ENCODE measurements at regions not wholly inside any gene's neighbourhood (a gene's known extent, or its start where the extent isn't known, plus 50 kb on each side); places are given as distances from the start of the nearest gene placed in this dataset.

GRCh38 chr10:56902554-56902953 is 541.5 kb upstream of the ZWINT start:
- no peaks in the 10 kb centered on the region for H3K36me3 ChIP-seq (ENCODE audit: control insufficient read depth, insufficient read depth, low read length)
- H3K4me3 Mint-ChIP-seq, result no peak overlapping the region
- ATAC-seq, result no peak
- no peaks in the 10 kb centered on the region for H3K9me3 ChIP-seq (ENCODE audit: control insufficient read depth, insufficient read depth, low read length)
- H3K4me1 Mint-ChIP-seq, result no peaks in the 10 kb centered on the region
- no peak overlapping the region for H3K27ac ChIP-seq (ENCODE audit: low read length)
- no peaks in the 10 kb centered on the region for H3K27me3 ChIP-seq (ENCODE audit: control insufficient read depth, insufficient read depth, low read length)
- intact Hi-C loops (cut with micrococcal nuclease), result no loop called here
- no peak overlapping the region for H3K4me3 ChIP-seq (ENCODE audit: low read length)
- no peaks in the 10 kb centered on the region for H3K4me1 ChIP-seq (ENCODE audit: control insufficient read depth, insufficient read depth, low read length)
- H3K9me3 Mint-ChIP-seq, result peaks cover 3 to 22% of the 10 kb centered on the region in 2 donors
- no CpG with 5 or more reads among the region's 3 CpGs for WGBS (ENCODE audit: insufficient coverage)
- no peak for DNase-seq
- H3K36me3 Mint-ChIP-seq, result no peaks in the 10 kb centered on the region
- no peak for TF ChIP-seq CTCF (IDR thresholded peaks at IDR 0.05)
- H3K27ac Mint-ChIP-seq, result no peak overlapping the region
- H3K27me3 Mint-ChIP-seq (ENCODE audit: low read depth in 2 of 2), result no peaks in the 10 kb centered on the region

- Mint-ChIP-seq H3K36me3 (no peaks in the 10 kb centered on the region), H3K4me1 (no peaks in the 10 kb centered on the region), H3K4me3 (no peak overlapping the region), H3K27ac (no peak overlapping the region), H3K9me3 (peaks cover 9 to 14% of the 10 kb centered on the region in 2 donors), H3K27me3 (ENCODE audit: low read depth in 2 of 2) (no peaks in the 10 kb centered on the region)
- no peak for ATAC-seq
- Histone ChIP-seq H3K27ac (ENCODE audit: low read length) (no peak overlapping the region), H3K4me3 (ENCODE audit: low read length) (no peak overlapping the region), H3K36me3 (ENCODE audit: control insufficient read depth, insufficient read depth, low read length) (no peaks in the 10 kb centered on the region), H3K27me3 (ENCODE audit: control insufficient read depth, insufficient read depth, low read length) (no peaks in the 10 kb centered on the region), H3K9me3 (ENCODE audit: control insufficient read depth, insufficient read depth, low read length) (no peaks in the 10 kb centered on the region), H3K4me1 (ENCODE audit: control insufficient read depth, insufficient read depth, low read length) (no peaks in the 10 kb centered on the region)
- no peak for TF ChIP-seq CTCF (IDR thresholded peaks at IDR 0.05)
- intact Hi-C loops (cut with micrococcal nuclease), result no loop called here
- no peak for DNase-seq
- 52% methylated on average over 5 of the region's 6 CpGs for WGBS (ENCODE audit: insufficient coverage)
Measured at GRCh38 chr10:56895306-56895705, 534.2 kb upstream of the ZWINT start.

- Mint-ChIP-seq H3K4me3 (no peak overlapping the region), H3K36me3 (no peaks in the 10 kb centered on the region), H3K27ac (no peak overlapping the region), H3K27me3 (ENCODE audit: low read depth in 2 of 2) (no peaks in the 10 kb centered on the region), H3K9me3 (peaks cover 5 to 20% of the 10 kb centered on the region in 2 donors), H3K4me1 (no peaks in the 10 kb centered on the region)
- TF ChIP-seq CTCF (IDR thresholded peaks at IDR 0.05), result no peak
- Histone ChIP-seq H3K27me3 (ENCODE audit: control insufficient read depth, insufficient read depth, low read length) (no peaks in the 10 kb centered on the region), H3K9me3 (ENCODE audit: control insufficient read depth, insufficient read depth, low read length) (peaks cover 4% of the 10 kb centered on the region), H3K4me3 (ENCODE audit: low read length) (no peak overlapping the region), H3K36me3 (ENCODE audit: control insufficient read depth, insufficient read depth, low read length) (no peaks in the 10 kb centered on the region), H3K27ac (ENCODE audit: low read length) (no peak overlapping the region), H3K4me1 (ENCODE audit: control insufficient read depth, insufficient read depth, low read length) (no peaks in the 10 kb centered on the region)
- ATAC-seq, result no peak
- 77% methylated on average over 3 of the region's 3 CpGs for WGBS (ENCODE audit: insufficient coverage)
- intact Hi-C loops (cut with micrococcal nuclease), result no loop called here
- DNase-seq, result no peak
Measured at GRCh38 chr10:56881218-56881617, 520.2 kb upstream of the ZWINT start.

GRCh38 chr10:56880606-56881005 is 519.5 kb upstream of the ZWINT start:
- peaks cover 5 to 22% of the 10 kb centered on the region in 2 donors for H3K9me3 Mint-ChIP-seq
- Histone ChIP-seq H3K36me3 (ENCODE audit: control insufficient read depth, insufficient read depth, low read length) (no peaks in the 10 kb centered on the region), H3K27ac (ENCODE audit: low read length) (no peak overlapping the region), H3K27me3 (ENCODE audit: control insufficient read depth, insufficient read depth, low read length) (no peaks in the 10 kb centered on the region), H3K9me3 (ENCODE audit: control insufficient read depth, insufficient read depth, low read length) (peaks cover 4% of the 10 kb centered on the region), H3K4me3 (ENCODE audit: low read length) (no peak overlapping the region), H3K4me1 (ENCODE audit: control insufficient read depth, insufficient read depth, low read length) (no peaks in the 10 kb centered on the region)
- 79% methylated on average over 4 of the region's 4 CpGs for WGBS (ENCODE audit: insufficient coverage)
- H3K27me3 Mint-ChIP-seq (ENCODE audit: low read depth in 2 of 2), result no peaks in the 10 kb centered on the region
- no peak for DNase-seq
- no peak for TF ChIP-seq CTCF (IDR thresholded peaks at IDR 0.05)
- H3K27ac Mint-ChIP-seq, result no peak overlapping the region
- no peaks in the 10 kb centered on the region for H3K36me3 Mint-ChIP-seq
- intact Hi-C loops (cut with micrococcal nuclease), result no loop called here
- no peak for ATAC-seq
- H3K4me1 Mint-ChIP-seq, result no peaks in the 10 kb centered on the region
- H3K4me3 Mint-ChIP-seq, result no peak overlapping the region
